ENCODE measurements at regions not wholly inside any gene's neighbourhood (a gene's known extent, or its start where the extent isn't known, plus 50 kb on each side); places are given as distances from the start of the nearest gene placed in this dataset.

GRCh38 chr3:25000971-25001591 is 427.0 kb upstream of the RARB start:
- TF ChIP-seq GATA2 (IDR thresholded peaks at IDR 0.05; ENCODE audit: low read depth, low read length) = no peak
- no peak for TF ChIP-seq GATA3 (IDR thresholded peaks at IDR 0.05; ENCODE audit: low read depth, low read length)
